ENCODE measurements at regions not wholly inside any gene's neighbourhood (a gene's known extent, or its start where the extent isn't known, plus 50 kb on each side); places are given as distances from the start of the nearest gene placed in this dataset.

- Histone ChIP-seq H3K4me1 (no peaks in the 10 kb centered on the region), H3K27me3 (no peaks in the 10 kb centered on the region), H3K4me3 (replicated peaks in 1 of 3) (no peak overlapping the region), H3K27ac (no peak overlapping the region), H3K9me3 (no peaks in the 10 kb centered on the region), H3K36me3 (no peaks in the 10 kb centered on the region)
- TF ChIP-seq CTCF (IDR thresholded peaks at IDR 0.05) = no peak
- TF ChIP-seq POLR2A (IDR thresholded peaks at IDR 0.05) = no peak
- DNase-seq = no peak
- intact Hi-C loops (cut with DNase I) = no loop called here
- 92 to 96% methylated on average over 2 of the region's 2 CpGs for WGBS, 2 donors
Observed at GRCh38 chr2:16246281-16246850, 306.0 kb downstream of the MYCN start.

GRCh38 chr2:16245481-16246054 lies 305.2 kb downstream of the MYCN start:
- TF ChIP-seq CTCF (IDR thresholded peaks at IDR 0.05) (no peak), POLR2A (IDR thresholded peaks at IDR 0.05) (no peak)
- no peaks in the 10 kb centered on the region for H3K27me3 ChIP-seq
- 83 to 84% methylated on average over 5 of the region's 5 CpGs for WGBS, 2 donors
- H3K4me1 ChIP-seq = no peaks in the 10 kb centered on the region
- intact Hi-C loops (cut with DNase I) = no loop called here
- H3K9me3 ChIP-seq = no peaks in the 10 kb centered on the region
- H3K4me3 ChIP-seq (replicated peaks in 1 of 3) = no peak overlapping the region
- no peaks in the 10 kb centered on the region for H3K36me3 ChIP-seq
- H3K27ac ChIP-seq = no peak overlapping the region
- no peak for DNase-seq

- H3K4me3 ChIP-seq (replicated peaks in 1 of 3) = no peak overlapping the region
- no peaks in the 10 kb centered on the region for H3K36me3 ChIP-seq
- H3K4me1 ChIP-seq = no peaks in the 10 kb centered on the region
- TF ChIP-seq CTCF (IDR thresholded peaks at IDR 0.05) (no peak), POLR2A (IDR thresholded peaks at IDR 0.05) (no peak)
- 78 to 85% methylated on average over 5 of the region's 5 CpGs for WGBS, 2 donors
- no peaks in the 10 kb centered on the region for H3K9me3 ChIP-seq
- no peaks in the 10 kb centered on the region for H3K27me3 ChIP-seq
- no peak overlapping the region for H3K27ac ChIP-seq
- intact Hi-C loops (cut with DNase I) = no loop called here
- no peak for DNase-seq
Observed at GRCh38 chr2:16244966-16245320, 304.6 kb downstream of the MYCN start.

GRCh38 chr2:16244153-16244965 lies 304.0 kb downstream of the MYCN start:
- H3K27me3 ChIP-seq = no peaks in the 10 kb centered on the region
- H3K36me3 ChIP-seq = no peaks in the 10 kb centered on the region
- intact Hi-C loops (cut with DNase I) = no loop called here
- no peak overlapping the region for H3K4me3 ChIP-seq (replicated peaks in 1 of 3)
- TF ChIP-seq POLR2A (IDR thresholded peaks at IDR 0.05) (no peak), CTCF (IDR thresholded peaks at IDR 0.05) (no peak)
- H3K9me3 ChIP-seq = no peaks in the 10 kb centered on the region
- 82 to 86% methylated on average over 2 to 6 of the region's 6 CpGs for WGBS, 2 donors
- no peak overlapping the region for H3K27ac ChIP-seq
- H3K4me1 ChIP-seq = no peaks in the 10 kb centered on the region
- no peak for DNase-seq

GRCh38 chr2:16243411-16243996 lies 303.2 kb downstream of the MYCN start:
- Histone ChIP-seq H3K9me3 (no peaks in the 10 kb centered on the region), H3K4me1 (no peaks in the 10 kb centered on the region), H3K36me3 (no peaks in the 10 kb centered on the region), H3K27me3 (no peaks in the 10 kb centered on the region), H3K4me3 (replicated peaks in 1 of 3) (no peak overlapping the region), H3K27ac (no peak overlapping the region)
- no peak for DNase-seq
- 93 to 96% methylated on average over 10 of the region's 10 CpGs for WGBS, 2 donors
- intact Hi-C loops (cut with DNase I) = no loop called here
- TF ChIP-seq POLR2A (IDR thresholded peaks at IDR 0.05) (no peak), CTCF (IDR thresholded peaks at IDR 0.05) (no peak)

Data from thyroid gland (tissue), 4 donors.